H9 (cell line): ENCODE measurements at regions not wholly inside any gene's neighbourhood (a gene's known extent, or its start where the extent isn't known, plus 50 kb on each side); places are given as distances from the start of the nearest gene placed in this dataset.

Experiments
- DNase-seq: peaks from one replicate; pipeline ENCODE4 v3.0.0-alpha.2; 2017
- H2AFZ ChIP-seq: one replicate; pipeline ENCODE4 v1.6.1; 2013; ENCODE audit warnings: mild to moderate bottlenecking, low read length, control low read depth, moderate library complexity
- H2AK5ac ChIP-seq: 2 replicates; pipeline ENCODE4 v1.6.1; 2013; ENCODE audit warnings: low read length, control low read depth, mixed read lengths; ENCODE audit not compliant: insufficient read length
- H2BK120ac ChIP-seq: one replicate; pipeline ENCODE4 v1.6.1; 2013; ENCODE audit warnings: low read depth, mild to moderate bottlenecking, low read length, control low read depth, inconsistent platforms; ENCODE audit not compliant: poor library complexity, severe bottlenecking
- H2BK12ac ChIP-seq: 2 replicates; pipeline ENCODE4 v1.6.1; 2013; ENCODE audit warnings: low read length, control low read depth, mixed read lengths, low read depth; ENCODE audit not compliant: insufficient read length
- H2BK15ac ChIP-seq: 2 replicates; pipeline ENCODE4 v1.6.1; 2013; ENCODE audit warnings: low read depth, low read length, control low read depth
- H2BK20ac ChIP-seq: one replicate; pipeline ENCODE4 v1.6.1; 2013; ENCODE audit warnings: low read depth, mild to moderate bottlenecking, low read length, control low read depth, inconsistent platforms; ENCODE audit not compliant: poor library complexity, severe bottlenecking
- H2BK5ac ChIP-seq: 2 replicates; pipeline ENCODE4 v1.6.1; 2013; ENCODE audit warnings: low read length, control low read depth, mixed read lengths; ENCODE audit not compliant: insufficient read length
- H3K14ac ChIP-seq: 2 replicates; pipeline ENCODE4 v1.6.1; 2013; ENCODE audit warnings: low read length, control low read depth; ENCODE audit not compliant: insufficient read depth
- H3K18ac ChIP-seq: 2 replicates; pipeline ENCODE4 v1.6.1; 2013; ENCODE audit warnings: low read depth, mild to moderate bottlenecking, mixed read lengths, low read length, control low read depth; ENCODE audit not compliant: insufficient read length
- H3K23ac ChIP-seq: 2 replicates; pipeline ENCODE4 v1.6.1; 2013; ENCODE audit warnings: low read length, control low read depth, mixed read lengths, low read depth; ENCODE audit not compliant: insufficient read length
- H3K23me2 ChIP-seq: 2 replicates; pipeline ENCODE4 v1.6.1; 2013; ENCODE audit warnings: low read depth, mild to moderate bottlenecking, mixed read lengths, low read length, control low read depth; ENCODE audit not compliant: insufficient read length, poor library complexity, severe bottlenecking
- H3K27ac ChIP-seq: 2 replicates; pipeline ENCODE4 v1.5.1; 2013; ENCODE audit warnings: low read length, control low read depth, mixed read lengths, low read depth; ENCODE audit not compliant: insufficient read length
- H3K27me3 ChIP-seq: 2 replicates; pipeline ENCODE4 v1.6.1; 2013; ENCODE audit warnings: low read length, control low read depth, inconsistent platforms; ENCODE audit not compliant: insufficient read depth
- H3K4ac ChIP-seq: 2 replicates; pipeline ENCODE4 v1.6.1; 2013; ENCODE audit warnings: low read depth, mild to moderate bottlenecking, control low read depth, inconsistent platforms, low read length, moderate library complexity
- H3K4me1 ChIP-seq: 2 replicates; pipeline ENCODE4 v1.6.1; 2013; ENCODE audit warnings: low read length, control low read depth, inconsistent platforms; ENCODE audit not compliant: insufficient read depth
- H3K4me2 ChIP-seq: 2 replicates; pipeline ENCODE4 v1.6.1; 2013; ENCODE audit warnings: low read length, control low read depth, mixed read lengths; ENCODE audit not compliant: insufficient read length, insufficient read depth
- H3K56ac ChIP-seq: 2 replicates; pipeline ENCODE4 v1.6.1; 2013; ENCODE audit warnings: low read depth, mild to moderate bottlenecking, mixed read lengths, low read length, control low read depth; ENCODE audit not compliant: insufficient read length
- H3K79me1 ChIP-seq: 2 replicates; pipeline ENCODE4 v1.6.1; 2013; ENCODE audit warnings: low read depth, mild to moderate bottlenecking, moderate library complexity, low read length, control low read depth, inconsistent platforms; ENCODE audit not compliant: insufficient read depth, poor library complexity, severe bottlenecking
- H3K79me2 ChIP-seq: 2 replicates; pipeline ENCODE4 v1.6.1; 2013; ENCODE audit warnings: low read length, control low read depth, inconsistent platforms; ENCODE audit not compliant: insufficient read depth
- H3K9ac ChIP-seq: 2 replicates; pipeline ENCODE4 v1.6.1; 2013; ENCODE audit warnings: low read length, control low read depth, mixed read lengths; ENCODE audit not compliant: insufficient read length; ENCODE audit errors: extremely low read depth
- H3K9me3 ChIP-seq: one replicate; pipeline ENCODE4 v1.6.1; 2013; ENCODE audit warnings: low read depth, low read length, inconsistent platforms; ENCODE audit not compliant: control insufficient read depth
- H3T11ph ChIP-seq: one replicate; pipeline ENCODE4 v1.6.1; 2013; ENCODE audit warnings: mild to moderate bottlenecking, low read length, control low read depth, inconsistent platforms
- H4K20me1 ChIP-seq: one replicate; pipeline ENCODE4 v1.6.1; 2013; ENCODE audit not compliant: control insufficient read depth, insufficient read length, insufficient read depth
- H4K5ac ChIP-seq: 2 replicates; pipeline ENCODE4 v1.6.1; 2013; ENCODE audit warnings: low read depth, mild to moderate bottlenecking, mixed read lengths, low read length, control low read depth; ENCODE audit not compliant: insufficient read length
- H4K8ac ChIP-seq: replicated peaks from 2 replicates; pipeline ENCODE4 v1.6.1; 2013; ENCODE audit warnings: low read length, control low read depth, mixed read lengths, low read depth; ENCODE audit not compliant: insufficient read length
- H4K91ac ChIP-seq: 2 replicates; pipeline ENCODE4 v1.6.1; 2013; ENCODE audit warnings: low read depth, mild to moderate bottlenecking, moderate library complexity, mixed read lengths, low read length, control low read depth; ENCODE audit not compliant: insufficient read length
- H3K27ac Mint-ChIP-seq, 3 experiments: 2 replicates in 2 of 3; 3 replicates in 1 of 3; pipeline ENCODE4 v1.8.0; 2020 to 2021; ENCODE audit warnings: mixed read lengths in 3 of 3, mild to moderate bottlenecking in 1 of 3, moderate library complexity in 1 of 3
- H3K27me3 Mint-ChIP-seq: 2 replicates; pipeline ENCODE4 v1.8.0; 2021; ENCODE audit warnings: low read depth, mild to moderate bottlenecking, moderate library complexity, mixed read lengths
- H3K36me3 Mint-ChIP-seq, 3 experiments: 2 replicates in 2 of 3; 3 replicates in 1 of 3; pipeline ENCODE4 v1.8.0; 2020 to 2021; ENCODE audit warnings: low read depth in 3 of 3, mixed read lengths in 3 of 3; ENCODE audit not compliant: insufficient read depth in 1 of 3
- H3K4me1 Mint-ChIP-seq, 2 experiments: 2 replicates each; pipeline ENCODE4 v1.8.0; 2020; ENCODE audit warnings: mixed read lengths in 2 of 2
- H3K4me3 Mint-ChIP-seq, 2 experiments: 2 replicates in 1 of 2; 3 replicates in 1 of 2; pipeline ENCODE4 v1.8.0; 2020 to 2021; ENCODE audit warnings: mild to moderate bottlenecking in 2 of 2, mixed read lengths in 2 of 2, moderate library complexity in 1 of 2
- H3K9me3 Mint-ChIP-seq, 2 experiments: 2 replicates in 1 of 2; 3 replicates in 1 of 2; pipeline ENCODE4 v1.8.0; 2020; ENCODE audit warnings: mild to moderate bottlenecking in 2 of 2, mixed read lengths in 2 of 2, moderate library complexity in 1 of 2
- TF ChIP-seq, protein P1 (sequence below): fragments of 200-600 bp; sonication (generic); conservative IDR thresholded peaks from 3 replicates; pipeline ENCODE4 v1.8.0; 2021; ENCODE audit warnings: antibody characterized with exemption, mild to moderate bottlenecking

DNA sequence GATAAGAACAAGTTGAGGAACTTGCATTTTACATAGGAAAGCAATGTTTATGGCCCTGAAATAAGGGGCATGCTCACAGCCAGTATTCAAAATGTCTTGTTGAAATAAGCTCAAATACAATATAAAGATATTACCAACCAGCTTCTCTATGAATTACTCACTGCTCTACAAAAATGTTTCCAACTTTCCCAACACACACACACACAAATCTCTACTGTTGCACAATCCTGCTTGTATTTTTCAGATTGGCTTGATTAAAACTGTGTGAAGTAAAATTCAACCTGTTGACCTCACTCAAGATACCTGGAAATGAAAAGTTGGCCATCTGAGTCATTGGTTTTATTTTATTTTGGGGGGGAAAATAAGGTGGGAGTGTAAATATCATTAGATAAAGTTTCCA is 128.6 kb downstream of the CHIC2 start:
- DNase-seq: no peak
- H3K27me3 ChIP-seq: no peaks in the 10 kb centered on the region
- H3K27ac Mint-ChIP-seq: no peak overlapping the region

More for the DNA sequence above, 128.6 kb downstream of the CHIC2 start:
- H3K9me3 ChIP-seq: no peaks in the 10 kb centered on the region
- H2BK12ac ChIP-seq: no peak overlapping the region
- no peak overlapping the region for H2BK20ac ChIP-seq
- H4K5ac ChIP-seq: no peak overlapping the region
- no peak overlapping the region for H3K27ac ChIP-seq
- H3K79me1 ChIP-seq: no peaks in the 10 kb centered on the region
- H3K27me3 Mint-ChIP-seq: peaks cover 12% of the 10 kb centered on the region
- H3K4me1 Mint-ChIP-seq: peaks cover 0 to 3% of the 10 kb centered on the region in 2 experiments; a peak in 1 of 4 replicates
- no peak overlapping the region for H2AFZ ChIP-seq
- H3K4me1 ChIP-seq: no peaks in the 10 kb centered on the region
- no peak overlapping the region for H3K18ac ChIP-seq
- peaks cover 19 to 21% of the 10 kb centered on the region in 2 experiments for H3K9me3 Mint-ChIP-seq
- peaks cover 3 to 11% (median 6%) of the 10 kb centered on the region in 3 experiments; a peak in 5 of 7 replicates for H3K36me3 Mint-ChIP-seq
- no peak overlapping the region for H2BK120ac ChIP-seq
- no peaks in the 10 kb centered on the region for H3K23me2 ChIP-seq
- no peak overlapping the region for H3K4ac ChIP-seq
- no peak overlapping the region for H3T11ph ChIP-seq
- no peak overlapping the region for H3K4me3 Mint-ChIP-seq
- H3K79me2 ChIP-seq: no peaks in the 10 kb centered on the region
- H3K23ac ChIP-seq: no peak overlapping the region
- H2AK5ac ChIP-seq: no peak overlapping the region
- H4K91ac ChIP-seq: no peak overlapping the region
- no peak overlapping the region for H2BK5ac ChIP-seq
- no peak overlapping the region for H3K4me2 ChIP-seq
- no peaks in the 10 kb centered on the region for H4K20me1 ChIP-seq
- no peak overlapping the region for H2BK15ac ChIP-seq
- no peak overlapping the region for H3K9ac ChIP-seq
- no peak overlapping the region for H3K14ac ChIP-seq
- TF ChIP-seq, protein P1, sequence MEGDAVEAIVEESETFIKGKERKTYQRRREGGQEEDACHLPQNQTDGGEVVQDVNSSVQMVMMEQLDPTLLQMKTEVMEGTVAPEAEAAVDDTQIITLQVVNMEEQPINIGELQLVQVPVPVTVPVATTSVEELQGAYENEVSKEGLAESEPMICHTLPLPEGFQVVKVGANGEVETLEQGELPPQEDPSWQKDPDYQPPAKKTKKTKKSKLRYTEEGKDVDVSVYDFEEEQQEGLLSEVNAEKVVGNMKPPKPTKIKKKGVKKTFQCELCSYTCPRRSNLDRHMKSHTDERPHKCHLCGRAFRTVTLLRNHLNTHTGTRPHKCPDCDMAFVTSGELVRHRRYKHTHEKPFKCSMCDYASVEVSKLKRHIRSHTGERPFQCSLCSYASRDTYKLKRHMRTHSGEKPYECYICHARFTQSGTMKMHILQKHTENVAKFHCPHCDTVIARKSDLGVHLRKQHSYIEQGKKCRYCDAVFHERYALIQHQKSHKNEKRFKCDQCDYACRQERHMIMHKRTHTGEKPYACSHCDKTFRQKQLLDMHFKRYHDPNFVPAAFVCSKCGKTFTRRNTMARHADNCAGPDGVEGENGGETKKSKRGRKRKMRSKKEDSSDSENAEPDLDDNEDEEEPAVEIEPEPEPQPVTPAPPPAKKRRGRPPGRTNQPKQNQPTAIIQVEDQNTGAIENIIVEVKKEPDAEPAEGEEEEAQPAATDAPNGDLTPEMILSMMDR: no peak
- no peak overlapping the region for H4K8ac ChIP-seq
- no peak overlapping the region for H3K56ac ChIP-seq
